Large intestine (tissue), 3 donors: ENCODE measurements at regions not wholly inside any gene's neighbourhood (a gene's known extent, or its start where the extent isn't known, plus 50 kb on each side); places are given as distances from the start of the nearest gene placed in this dataset.

Experiments
- DNase-seq, 2 donors: peaks; one replicate each; pipeline versions ENCODE4 v3.0.0 to v3.0.0-alpha.2; 2013
- H3K27ac ChIP-seq: one replicate; pipeline ENCODE4 v1.5.1; 2013; ENCODE audit warnings: low read length
- H3K27me3 ChIP-seq: 2 replicates; pipeline ENCODE4 v1.6.1; 2013; ENCODE audit warnings: low read length; ENCODE audit not compliant: control insufficient read depth, insufficient read depth
- H3K36me3 ChIP-seq: 2 replicates; pipeline ENCODE4 v1.6.1; 2013; ENCODE audit warnings: low read length; ENCODE audit not compliant: control insufficient read depth, insufficient read depth
- H3K4me1 ChIP-seq: one replicate; pipeline ENCODE4 v1.6.1; 2013; ENCODE audit warnings: low read length; ENCODE audit not compliant: control insufficient read depth, insufficient read depth
- H3K4me3 ChIP-seq: one replicate; pipeline ENCODE4 v1.5.1; 2013; ENCODE audit warnings: low read length
- H3K9me3 ChIP-seq: one replicate; pipeline ENCODE4 v1.6.1; 2013; ENCODE audit warnings: mild to moderate bottlenecking, low read depth, low read length, moderate library complexity; ENCODE audit not compliant: control insufficient read depth
- WGBS: methylation state at CpG from one replicate; pipeline ENCODE4 v1.1.5; 2013; ENCODE audit warnings: low lambda C conversion rate; ENCODE audit not compliant: insufficient coverage; 5-methylcytosine and 5-hydroxymethylcytosine counted together

GRCh38 chr10:123309731-123310130 lies 155.5 kb downstream of the BUB3 start:
- no peaks in the 10 kb centered on the region for H3K27me3 ChIP-seq
- no peaks in the 10 kb centered on the region for H3K36me3 ChIP-seq
- H3K27ac ChIP-seq: no peak overlapping the region
- H3K4me3 ChIP-seq: no peak overlapping the region
- H3K4me1 ChIP-seq: no peaks in the 10 kb centered on the region
- DNase-seq: no peak
- no CpG with 5 or more reads among the region's 6 CpGs for WGBS
- no peaks in the 10 kb centered on the region for H3K9me3 ChIP-seq

- Histone ChIP-seq H3K4me1 (no peaks in the 10 kb centered on the region), H3K9me3 (no peaks in the 10 kb centered on the region), H3K36me3 (no peaks in the 10 kb centered on the region), H3K4me3 (no peak overlapping the region), H3K27ac (no peak overlapping the region), H3K27me3 (no peaks in the 10 kb centered on the region)
- no CpG with 5 or more reads among the region's 1 CpG for WGBS
- no peak for DNase-seq
Measured at GRCh38 chr10:123316776-123317175, 162.6 kb downstream of the BUB3 start.

- no peak overlapping the region for H3K27ac ChIP-seq
- no peaks in the 10 kb centered on the region for H3K4me1 ChIP-seq
- no peaks in the 10 kb centered on the region for H3K9me3 ChIP-seq
- no peaks in the 10 kb centered on the region for H3K27me3 ChIP-seq
- H3K36me3 ChIP-seq: no peaks in the 10 kb centered on the region
- no peak overlapping the region for H3K4me3 ChIP-seq
- DNase-seq: no peak
- WGBS: no CpG with 5 or more reads among the region's 1 CpG
Measured at GRCh38 chr10:123318516-123318915, 164.3 kb downstream of the BUB3 start.

GRCh38 chr10:123320091-123320490 lies 165.9 kb downstream of the BUB3 start:
- Histone ChIP-seq H3K27ac (no peak overlapping the region), H3K4me1 (no peaks in the 10 kb centered on the region), H3K4me3 (no peak overlapping the region), H3K27me3 (no peaks in the 10 kb centered on the region), H3K36me3 (no peaks in the 10 kb centered on the region), H3K9me3 (no peaks in the 10 kb centered on the region)
- DNase-seq: no peak
- WGBS: 60% methylated on average over 1 of the region's 3 CpGs

GRCh38 chr10:123323884-123324283 lies 169.7 kb downstream of the BUB3 start:
- Histone ChIP-seq H3K27ac (no peak overlapping the region), H3K4me3 (no peak overlapping the region), H3K4me1 (no peaks in the 10 kb centered on the region), H3K9me3 (no peaks in the 10 kb centered on the region), H3K27me3 (no peaks in the 10 kb centered on the region), H3K36me3 (no peaks in the 10 kb centered on the region)
- 100% methylated on average over 1 of the region's 3 CpGs for WGBS
- DNase-seq: no peak

- Histone ChIP-seq H3K9me3 (no peaks in the 10 kb centered on the region), H3K36me3 (no peaks in the 10 kb centered on the region), H3K27me3 (no peaks in the 10 kb centered on the region), H3K27ac (no peak overlapping the region), H3K4me1 (no peaks in the 10 kb centered on the region), H3K4me3 (no peak overlapping the region)
- WGBS: no CpG with 5 or more reads among the region's 2 CpGs
- no peak for DNase-seq
Measured at GRCh38 chr10:123325663-123326190, 171.5 kb downstream of the BUB3 start.

GRCh38 chr10:123326674-123327073 lies 172.5 kb downstream of the BUB3 start:
- H3K27me3 ChIP-seq: no peaks in the 10 kb centered on the region

GRCh38 chr10:123327450-123327849 lies 173.2 kb downstream of the BUB3 start:
- no peaks in the 10 kb centered on the region for H3K27me3 ChIP-seq
- H3K4me1 ChIP-seq: no peaks in the 10 kb centered on the region
- no peaks in the 10 kb centered on the region for H3K9me3 ChIP-seq
- no peak for DNase-seq
- H3K36me3 ChIP-seq: no peaks in the 10 kb centered on the region
- WGBS: 100% methylated on average over 1 of the region's 1 CpG
- no peak overlapping the region for H3K27ac ChIP-seq
- H3K4me3 ChIP-seq: no peak overlapping the region

More at GRCh38 chr10:123326674-123327073, 172.5 kb downstream of the BUB3 start:
- no peaks in the 10 kb centered on the region for H3K9me3 ChIP-seq
- DNase-seq: no peak
- WGBS: 100% methylated on average over 1 of the region's 1 CpG
- H3K4me1 ChIP-seq: no peaks in the 10 kb centered on the region
- no peak overlapping the region for H3K27ac ChIP-seq
- no peak overlapping the region for H3K4me3 ChIP-seq
- no peaks in the 10 kb centered on the region for H3K36me3 ChIP-seq

GRCh38 chr10:123327896-123328295 lies 173.7 kb downstream of the BUB3 start:
- Histone ChIP-seq H3K9me3 (no peaks in the 10 kb centered on the region), H3K27ac (no peak overlapping the region), H3K27me3 (no peaks in the 10 kb centered on the region), H3K4me3 (no peak overlapping the region), H3K4me1 (no peaks in the 10 kb centered on the region), H3K36me3 (no peaks in the 10 kb centered on the region)
- no peak for DNase-seq
- WGBS: no CpG with 5 or more reads among the region's 2 CpGs

GRCh38 chr10:123331438-123331837 lies 177.2 kb downstream of the BUB3 start:
- no CpG with 5 or more reads among the region's 4 CpGs for WGBS
- H3K4me3 ChIP-seq: no peak overlapping the region
- no peaks in the 10 kb centered on the region for H3K27me3 ChIP-seq
- H3K36me3 ChIP-seq: no peaks in the 10 kb centered on the region
- H3K9me3 ChIP-seq: no peaks in the 10 kb centered on the region
- no peaks in the 10 kb centered on the region for H3K4me1 ChIP-seq
- H3K27ac ChIP-seq: no peak overlapping the region
- DNase-seq: no peak

- Histone ChIP-seq H3K4me1 (no peaks in the 10 kb centered on the region), H3K36me3 (no peaks in the 10 kb centered on the region), H3K4me3 (no peak overlapping the region), H3K27ac (no peak overlapping the region), H3K9me3 (no peaks in the 10 kb centered on the region), H3K27me3 (no peaks in the 10 kb centered on the region)
- WGBS: 100% methylated on average over 1 of the region's 1 CpG
- no peak for DNase-seq
Measured at GRCh38 chr10:123346581-123346980, 192.4 kb downstream of the BUB3 start.
